T-helper 1 cell treated with Interleukin-12 subunit alpha and Interleukin-12 subunit beta and Interleukin-4 antibody, amounts not matched to agents 30 ng/mL and 1 ng/mL, for 36 hours (primary cell): ENCODE measurements at regions not wholly inside any gene's neighbourhood (a gene's known extent, or its start where the extent isn't known, plus 50 kb on each side); places are given as distances from the start of the nearest gene placed in this dataset.

Experiments used
- intact Hi-C: fragments of 100-400 bp; cut with micrococcal nuclease; formaldehyde crosslinking; loops from one replicate; pipeline ENCODE4 v1.15.1; 2024

- intact Hi-C loops = no loop called here
These were observed 52.5 kb upstream of the TTC29 start for GRCh38 chr4:146998157-146998556.

DNA sequence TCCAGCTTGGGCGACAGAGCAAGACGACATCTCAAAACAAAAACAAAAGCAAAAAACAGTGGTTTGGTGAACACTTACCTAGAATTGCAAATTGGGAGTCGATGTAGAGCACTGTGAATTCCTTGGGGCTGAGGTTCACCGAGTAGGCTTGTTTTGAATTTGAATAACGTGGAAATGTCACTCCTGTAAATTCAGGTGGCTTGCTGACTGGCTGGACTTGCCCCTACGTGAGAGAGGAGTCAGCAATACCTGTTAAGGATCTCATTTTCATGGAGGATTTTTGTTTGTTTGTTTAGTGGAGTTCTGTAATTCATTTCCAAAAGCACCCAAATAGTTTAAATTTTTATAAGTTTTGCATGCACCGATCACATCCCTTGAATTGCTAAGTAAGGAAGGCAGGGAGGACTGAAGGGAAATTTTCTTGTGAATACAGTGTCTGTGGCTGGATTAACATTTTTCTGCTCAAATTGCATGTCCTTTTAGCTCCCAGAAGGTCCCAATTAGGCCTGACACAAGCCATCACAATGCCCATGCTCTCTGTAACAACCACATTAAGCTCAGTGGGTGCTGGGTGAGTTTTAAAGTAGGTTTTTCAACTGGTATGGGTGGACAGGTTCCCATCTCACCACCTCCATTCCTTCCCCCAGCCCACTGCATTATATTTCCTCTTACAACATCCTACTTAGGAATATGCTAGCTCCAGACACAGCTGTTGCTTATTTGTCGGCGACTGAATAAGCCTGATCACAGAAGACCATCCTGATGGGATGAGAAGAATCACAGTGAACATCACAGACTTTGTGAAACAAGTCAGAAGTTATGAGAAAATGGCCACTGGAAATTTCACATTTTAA is 58.5 kb upstream of the TTC29 start:
- intact Hi-C loops = no loop called here

- intact Hi-C loops = no loop called here
These were observed 60.6 kb upstream of the TTC29 start for GRCh38 chr4:147006229-147006628.

GRCh38 chr4:147009875-147010274 is 64.2 kb upstream of the TTC29 start:
- intact Hi-C loops = no loop called here

DNA sequence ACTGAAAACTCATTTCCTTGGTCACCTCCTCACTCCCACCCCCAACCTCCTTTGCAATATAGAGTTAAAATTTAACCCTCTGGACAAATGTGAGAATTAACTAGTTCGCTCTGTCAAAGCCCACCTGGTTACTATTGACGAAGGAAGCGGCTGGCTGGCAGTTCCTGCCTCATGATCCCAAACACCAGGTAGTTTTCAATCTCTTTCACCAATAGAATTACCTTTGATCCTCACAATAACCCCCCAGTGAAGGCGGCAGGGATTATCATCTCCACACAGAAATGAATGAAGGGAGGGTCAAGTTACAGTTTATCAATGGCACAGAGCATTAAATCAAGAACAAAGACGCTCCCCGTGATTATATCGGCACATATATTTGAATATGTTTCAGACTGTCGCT is 65.7 kb upstream of the TTC29 start:
- intact Hi-C loops = no loop called here

DNA sequence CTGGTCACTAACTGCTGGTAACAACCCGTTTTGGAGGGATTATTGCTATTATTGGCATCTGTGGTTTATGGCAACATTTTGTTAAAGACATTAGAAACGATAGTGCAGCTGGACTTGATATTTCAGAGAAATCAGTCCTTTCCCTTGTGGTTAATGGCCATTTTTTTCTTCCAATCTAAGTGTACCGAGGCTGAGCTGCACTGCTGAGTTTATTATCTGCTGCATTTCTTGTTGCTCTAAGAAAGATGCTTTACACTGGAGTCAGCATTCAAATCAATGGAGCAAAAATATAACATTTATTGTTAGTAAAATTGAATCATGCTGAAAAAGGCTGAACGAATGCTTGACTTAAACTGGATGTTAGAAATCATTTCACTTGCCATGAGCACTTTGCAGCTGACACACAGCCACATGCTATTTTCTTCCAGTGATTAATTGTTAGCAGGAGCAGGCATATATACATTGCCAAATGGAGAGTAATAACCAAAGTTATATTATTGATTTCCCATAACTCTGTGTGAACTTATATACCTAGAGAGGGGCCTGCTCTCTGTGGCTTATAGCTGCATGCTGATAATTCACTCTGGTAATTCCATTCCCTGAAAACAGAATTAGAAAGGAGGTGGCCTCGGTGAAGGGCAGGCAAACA is 66.5 kb upstream of the TTC29 start:
- intact Hi-C loops = no loop called here

DNA sequence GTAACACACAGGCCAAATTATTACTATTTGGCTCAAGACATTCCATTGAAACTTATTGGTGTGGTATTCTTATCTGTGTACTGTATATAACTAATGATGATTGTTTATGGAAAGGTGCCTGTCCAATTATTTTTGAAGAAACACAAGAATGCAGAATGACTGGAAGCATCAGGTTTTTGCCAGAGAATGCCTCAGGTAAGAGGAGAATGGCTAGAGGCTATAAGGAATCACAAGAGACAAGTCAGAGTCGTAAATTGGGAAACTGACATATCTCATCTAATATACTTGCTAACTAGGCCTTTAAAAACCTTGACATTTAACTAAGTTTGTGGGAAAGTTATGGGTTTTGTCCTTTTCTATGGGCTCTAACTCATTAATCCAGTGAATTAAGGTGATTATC is 69.3 kb upstream of the TTC29 start:
- intact Hi-C loops = loop anchor here (5.0 kb wide), 1 partner anchor 673 kb away; no protein-coding TSS in a partner anchor

DNA sequence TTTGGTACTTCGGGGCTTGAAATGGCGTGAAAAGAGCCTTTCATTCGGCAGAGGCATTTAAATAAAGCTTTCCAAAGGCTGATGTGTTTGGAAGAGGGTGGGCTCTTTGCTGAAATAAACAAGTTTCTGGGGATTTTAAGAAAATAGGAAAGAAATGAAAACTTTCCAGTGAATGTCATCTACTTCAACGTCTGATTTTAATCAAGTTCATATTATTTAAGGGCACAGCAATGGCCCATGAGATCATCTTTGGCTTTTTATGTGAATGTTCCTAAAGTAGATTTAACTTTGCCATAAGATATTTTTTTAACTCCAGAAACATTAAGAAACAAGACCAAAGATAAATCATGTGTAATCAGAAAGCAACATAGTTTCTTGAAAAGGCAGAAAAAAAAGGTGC is 69.8 kb upstream of the TTC29 start:
- intact Hi-C loops = loop anchor here (5.0 kb wide), 1 partner anchor 673 kb away; no protein-coding TSS in a partner anchor

GRCh38 chr4:147017081-147017480 is 71.4 kb upstream of the TTC29 start:
- intact Hi-C loops = loop anchor here (5.0 kb wide), 1 partner anchor 675 kb away; no protein-coding TSS in a partner anchor

GRCh38 chr4:147019091-147019490 is 73.4 kb upstream of the TTC29 start:
- intact Hi-C loops = loop anchor here (1.0 to 5.0 kb wide), 4 partner anchors 78 to 848 kb away; no protein-coding TSS in a partner anchor

DNA sequence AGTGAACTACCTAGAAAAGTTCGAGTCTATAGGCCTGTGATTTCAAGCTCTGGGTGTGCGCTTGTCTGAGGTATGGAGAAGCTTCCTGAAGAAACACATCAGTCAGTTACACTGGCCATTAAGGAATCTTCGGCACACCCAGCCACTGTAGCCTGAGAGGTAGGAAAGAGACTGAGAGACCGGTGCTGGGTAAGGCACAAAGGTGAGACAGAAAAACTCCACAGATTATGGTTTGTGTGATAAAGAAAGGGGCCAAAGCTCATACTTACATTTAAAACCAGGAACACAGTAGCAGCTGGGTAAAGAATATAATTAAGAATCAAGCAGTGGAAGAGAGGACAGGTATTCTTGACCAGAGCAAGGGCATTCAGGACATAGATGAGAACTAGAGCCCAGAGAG is 74.8 kb upstream of the TTC29 start:
- intact Hi-C loops = no loop called here

DNA sequence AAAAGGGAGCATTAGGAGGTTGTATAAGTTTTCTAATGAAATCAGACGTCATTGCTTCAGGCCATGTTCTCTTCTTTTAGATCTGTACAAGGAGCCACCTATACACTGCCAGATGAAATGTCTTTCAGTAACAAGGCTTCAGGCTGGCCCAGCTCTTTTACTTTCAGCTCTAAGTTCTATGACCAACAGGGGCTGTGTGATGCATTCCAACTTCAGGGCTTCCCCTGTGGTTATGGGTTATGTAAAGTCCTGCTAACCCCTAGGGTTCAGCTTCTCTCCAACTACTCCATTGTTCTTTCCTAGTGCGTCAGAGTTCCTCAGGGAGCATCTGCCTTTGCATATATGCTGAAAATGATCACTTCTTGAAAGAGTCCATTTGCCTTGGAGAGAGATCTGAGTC is 79.4 kb upstream of the TTC29 start:
- intact Hi-C loops = no loop called here

GRCh38 chr4:147029296-147029695 is 83.6 kb upstream of the TTC29 start:
- intact Hi-C loops = no loop called here

DNA sequence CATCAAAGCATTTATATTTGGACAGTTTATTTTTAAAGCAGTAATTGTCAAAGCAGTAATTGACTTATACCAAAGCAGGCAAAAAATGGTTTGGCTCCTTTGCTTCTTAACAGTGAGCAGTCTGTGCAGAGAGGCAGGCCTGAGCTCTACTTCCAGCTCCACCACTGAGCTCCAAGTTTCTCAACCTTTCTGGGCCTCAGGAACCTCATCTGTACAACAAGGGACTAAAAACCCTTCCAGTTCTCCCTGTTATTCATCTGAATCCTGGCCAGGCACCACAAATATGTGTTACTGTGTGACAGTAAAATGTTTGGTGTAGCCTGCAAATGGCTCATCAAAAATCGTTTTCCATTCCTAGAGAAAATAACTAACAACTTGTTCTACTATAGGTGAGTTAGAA is 88.7 kb upstream of the TTC29 start:
- intact Hi-C loops = no loop called here

GRCh38 chr4:147037069-147037468 is 91.4 kb upstream of the TTC29 start:
- intact Hi-C loops = no loop called here

DNA sequence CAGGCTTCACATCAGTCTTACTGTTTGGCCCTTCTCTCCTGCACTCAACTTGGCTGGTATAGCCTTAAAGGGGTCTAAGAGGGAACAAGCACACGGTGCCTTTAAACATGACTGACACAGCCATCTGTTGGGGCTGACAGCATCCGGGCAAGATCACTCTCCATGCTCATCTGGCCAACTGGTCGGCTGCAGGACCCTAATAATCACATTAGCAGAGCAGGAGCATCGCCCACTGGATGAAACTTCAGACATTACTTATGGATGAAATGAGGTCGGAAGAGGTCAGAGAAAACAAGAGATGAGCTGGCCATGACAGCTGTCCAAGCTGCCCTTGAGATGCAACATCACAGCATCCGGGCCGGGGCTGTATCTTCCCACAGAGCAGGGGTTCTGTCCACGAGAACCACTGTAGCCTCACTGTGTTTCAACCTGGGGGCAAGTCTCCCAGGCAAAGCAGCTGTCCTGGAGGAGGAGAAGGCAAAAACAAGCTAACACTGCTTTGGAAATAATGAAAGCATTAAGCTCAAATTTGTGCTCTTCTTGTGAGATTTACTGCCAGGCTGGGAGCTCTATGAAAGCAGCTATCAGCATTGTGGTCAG is 94.4 kb upstream of the TTC29 start:
- intact Hi-C loops = no loop called here

DNA sequence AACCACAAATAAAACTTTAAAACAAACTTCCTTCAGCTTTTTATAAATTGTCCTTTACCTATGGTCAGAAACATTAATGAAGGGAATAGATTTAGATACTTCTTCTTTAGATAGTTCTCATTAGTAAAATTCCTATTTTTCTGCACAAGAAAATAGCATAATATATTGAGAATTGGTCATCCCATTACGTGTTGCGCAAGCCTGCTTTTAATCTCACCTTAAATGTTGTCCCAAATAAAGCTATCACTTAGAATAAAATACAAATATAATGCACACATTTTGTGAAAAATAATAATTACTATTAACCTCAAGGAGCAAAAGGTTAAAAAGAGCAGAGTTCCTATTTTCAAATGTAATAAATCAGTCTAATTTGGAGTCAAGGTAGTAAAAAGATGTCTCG is 95.2 kb upstream of the TTC29 start:
- intact Hi-C loops = no loop called here

GRCh38 chr4:147041376-147041775 is 95.7 kb upstream of the TTC29 start:
- intact Hi-C loops = no loop called here

- intact Hi-C loops = no loop called here
These were observed 96.4 kb upstream of the TTC29 start for GRCh38 chr4:147042046-147042445.

DNA sequence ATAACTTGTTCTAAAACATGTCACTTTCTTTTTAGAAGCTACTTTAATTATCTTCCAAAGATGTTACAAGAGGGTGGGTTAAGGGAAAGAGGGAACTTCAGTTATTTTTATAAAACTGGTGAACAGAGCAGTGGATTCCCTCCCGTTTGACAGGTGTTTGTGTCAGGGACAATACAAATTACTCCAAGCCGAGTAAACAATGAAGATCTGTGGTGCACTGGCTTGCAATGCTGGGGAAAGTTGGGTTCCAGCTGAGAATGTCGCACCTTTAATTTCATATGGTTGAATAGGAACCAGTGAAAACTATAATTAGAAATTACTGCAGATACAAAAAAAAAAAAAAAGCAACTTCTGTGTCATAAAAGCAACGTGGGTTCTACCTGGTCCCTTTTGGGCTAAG is 98.6 kb upstream of the TTC29 start:
- intact Hi-C loops = no loop called here

- intact Hi-C loops = no loop called here
These were observed 104.3 kb upstream of the TTC29 start for GRCh38 chr4:147049946-147050345.

- intact Hi-C loops = no loop called here
These were observed 104.7 kb upstream of the TTC29 start for GRCh38 chr4:147050356-147050765.
